ENCODE measurements at regions not wholly inside any gene's neighbourhood (a gene's known extent, or its start where the extent isn't known, plus 50 kb on each side); places are given as distances from the start of the nearest gene placed in this dataset.

GRCh38 chr12:17411662-17412061, 678.3 kb downstream of the RERGL start:
- TF ChIP-seq CTCF (IDR thresholded peaks at IDR 0.05), result no peak
- no peak for TF ChIP-seq POLR2AphosphoS5 (IDR thresholded peaks at IDR 0.05; ENCODE audit: low read depth, low read length)
- TF ChIP-seq TCF7L2 (IDR thresholded peaks at IDR 0.05; ENCODE audit: low read depth, low read length), result no peak
- TF ChIP-seq REST (IDR thresholded peaks at IDR 0.05; ENCODE audit: insufficient read depth in 1 of 2, low read depth in 2 of 2, low read length in 1 of 2), result no peak

Measured in Panc1 (cell line).